Suppressor macrophage (primary cell): ENCODE measurements at regions not wholly inside any gene's neighbourhood (a gene's known extent, or its start where the extent isn't known, plus 50 kb on each side); places are given as distances from the start of the nearest gene placed in this dataset.
A peak's percentile ranks its signal among the peaks of the same experiment; 100 is the strongest.
"Not testable (repeated sequence)": the region's sequence is repeated elsewhere in the genome, so short reads cannot be mapped to it uniquely, and the experiment has no call there.

ENCODE experiments used
- DNase-seq, 4 experiments: peaks; one replicate each; pipeline ENCODE4 v3.0.0-alpha.2; 2020 to 2022

- DNase-seq = no peak
Observed at GRCh38 chr6:141388666-141389065, 744.1 kb upstream of the GJE1 start.

GRCh38 chr6:141370438-141370837 is 762.3 kb upstream of the GJE1 start:
- no peak for DNase-seq

DNA sequence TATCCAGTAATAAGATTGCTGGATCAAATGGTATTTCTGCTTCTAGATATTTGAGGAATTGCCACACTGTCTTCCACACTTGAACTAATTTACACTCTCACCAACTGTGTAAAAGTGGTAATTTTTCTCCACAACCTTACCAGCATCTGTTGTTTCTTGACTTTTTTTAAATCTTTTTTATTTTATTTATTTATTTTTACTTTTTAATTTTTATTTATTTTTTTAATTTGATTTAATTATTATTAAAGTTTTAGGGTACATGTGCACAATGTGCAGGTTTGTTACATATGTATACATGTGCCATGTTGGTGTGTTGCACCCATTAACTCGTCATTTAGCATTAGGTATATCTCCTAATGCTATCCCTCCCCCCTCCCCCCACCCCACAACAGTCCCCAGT is 765.9 kb upstream of the GJE1 start:
- not testable (repeated sequence) for DNase-seq

GRCh38 chr6:141364694-141365093 is 768.0 kb upstream of the GJE1 start:
- DNase-seq = no peak

DNA sequence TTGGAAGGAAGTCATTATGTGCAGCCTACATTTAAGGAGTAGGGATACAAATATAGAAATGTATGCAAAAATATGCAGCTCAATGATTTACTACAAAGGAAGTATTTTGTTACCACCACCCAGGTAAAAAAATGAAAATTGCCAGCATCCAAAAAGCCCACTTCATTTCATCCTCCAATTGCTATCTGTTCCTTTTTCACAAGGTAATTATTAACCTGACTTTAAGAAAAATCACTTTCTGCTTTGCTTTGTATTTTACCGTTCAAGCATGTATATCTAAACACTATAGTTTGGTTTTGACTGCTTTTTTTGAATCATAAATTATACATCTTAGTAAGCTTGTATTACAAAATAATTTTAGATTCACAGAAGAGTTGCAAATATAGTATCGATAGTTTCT is 768.5 kb upstream of the GJE1 start:
- no peak for DNase-seq

DNA sequence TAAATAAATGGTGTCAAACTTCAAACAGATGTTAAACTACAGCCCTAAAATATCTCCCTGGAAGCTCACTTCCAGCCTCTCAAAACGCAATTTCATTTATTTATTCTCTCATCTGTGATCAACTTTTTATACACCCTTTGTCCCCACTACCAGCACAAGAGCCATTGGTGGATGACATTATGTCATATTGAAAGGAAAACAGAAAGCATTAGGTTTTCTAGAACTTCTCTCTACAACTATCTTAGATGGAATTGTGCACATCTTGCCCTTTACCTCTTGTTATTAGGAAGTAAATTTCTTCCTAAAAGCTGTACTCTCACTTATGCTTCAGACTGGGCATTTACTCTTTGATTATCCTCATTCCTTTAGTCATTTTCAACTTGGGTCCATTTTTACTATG is 771.2 kb upstream of the GJE1 start:
- DNase-seq = no peak

- DNase-seq = no peak
Observed at GRCh38 chr6:141359953-141360352, 772.8 kb upstream of the GJE1 start.

DNA sequence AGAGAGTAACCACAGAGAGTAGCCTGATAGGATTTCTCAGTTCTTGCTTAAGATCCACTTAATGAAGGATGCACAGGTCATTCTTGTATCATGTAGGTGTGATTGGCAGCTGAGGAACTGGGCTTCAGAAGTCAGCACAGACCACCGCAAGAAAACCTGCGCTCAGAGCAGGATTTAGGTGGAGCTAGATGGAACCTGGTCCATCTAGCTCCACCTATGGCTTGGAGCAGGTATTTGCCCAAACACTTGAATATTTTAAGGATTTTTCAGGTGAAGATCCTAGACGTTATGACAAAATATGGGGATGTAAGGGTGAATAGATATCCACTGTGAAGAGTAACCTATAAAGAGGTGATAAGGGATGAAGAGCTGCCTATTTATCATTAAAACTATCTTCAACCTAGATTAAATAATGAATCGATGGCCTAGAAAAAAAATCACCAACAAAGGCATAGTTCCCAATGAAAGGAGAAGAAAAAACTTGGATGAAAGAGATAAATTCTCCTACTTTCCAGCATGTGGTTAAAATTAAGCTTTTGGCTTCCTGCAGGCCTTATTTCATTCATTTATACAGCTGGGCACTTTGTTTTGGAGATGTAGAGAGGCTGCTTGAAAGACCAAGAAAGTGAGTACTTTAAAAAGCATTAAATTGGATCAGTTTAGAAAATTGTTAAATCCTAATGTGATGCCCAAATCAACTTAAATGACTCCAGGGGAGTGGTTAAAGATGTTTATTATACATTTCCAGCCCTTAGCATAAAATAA is 778.4 kb upstream of the GJE1 start:
- no peak for DNase-seq

GRCh38 chr6:141351721-141352120 is 781.0 kb upstream of the GJE1 start:
- no peak for DNase-seq

DNA sequence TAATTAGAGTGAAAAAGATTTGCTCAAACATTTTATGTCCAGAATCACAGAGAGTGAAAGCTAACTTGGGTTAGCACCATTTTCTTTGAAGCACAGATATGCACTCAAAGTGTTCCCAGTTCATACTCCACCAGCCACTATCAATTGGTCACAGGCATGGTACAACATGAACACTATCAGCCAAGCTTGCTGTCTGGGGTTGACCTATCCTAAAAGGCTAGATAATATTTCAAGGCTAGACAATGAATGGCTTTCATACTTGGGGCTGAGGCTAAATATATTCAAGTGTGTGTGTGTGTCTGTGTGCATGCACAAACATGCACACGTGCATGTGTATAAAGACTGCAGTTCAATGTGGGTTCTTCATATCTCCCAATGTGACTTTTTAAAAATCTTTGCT is 783.0 kb upstream of the GJE1 start:
- DNase-seq = no peak

DNA sequence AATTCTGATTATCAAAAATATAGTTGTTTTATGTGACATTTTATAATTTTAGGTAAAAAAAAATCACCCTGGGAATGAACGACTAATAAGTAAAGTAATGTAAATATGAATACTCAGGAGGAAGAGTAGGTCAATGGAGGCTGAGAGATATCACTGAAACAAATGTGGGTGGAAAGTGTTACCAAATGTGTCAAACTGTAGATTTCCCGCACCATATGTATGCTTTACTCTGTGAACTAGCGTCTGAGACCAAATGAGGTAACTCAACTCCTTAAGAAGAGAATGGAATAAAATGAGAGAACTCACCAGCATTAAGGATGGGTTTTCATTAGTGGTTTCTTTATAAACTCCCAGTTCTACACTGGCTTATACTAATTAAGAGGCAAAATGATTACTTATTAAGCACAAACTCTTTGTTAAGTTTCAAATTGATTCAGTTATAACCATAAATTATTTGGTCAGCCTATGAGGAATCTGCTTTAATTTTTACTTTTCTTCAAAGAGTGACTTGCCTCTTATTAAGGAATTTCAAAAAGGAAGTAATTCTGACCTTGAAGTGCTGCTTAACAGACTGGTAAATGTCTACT is 784.7 kb upstream of the GJE1 start:
- no peak for DNase-seq

DNA sequence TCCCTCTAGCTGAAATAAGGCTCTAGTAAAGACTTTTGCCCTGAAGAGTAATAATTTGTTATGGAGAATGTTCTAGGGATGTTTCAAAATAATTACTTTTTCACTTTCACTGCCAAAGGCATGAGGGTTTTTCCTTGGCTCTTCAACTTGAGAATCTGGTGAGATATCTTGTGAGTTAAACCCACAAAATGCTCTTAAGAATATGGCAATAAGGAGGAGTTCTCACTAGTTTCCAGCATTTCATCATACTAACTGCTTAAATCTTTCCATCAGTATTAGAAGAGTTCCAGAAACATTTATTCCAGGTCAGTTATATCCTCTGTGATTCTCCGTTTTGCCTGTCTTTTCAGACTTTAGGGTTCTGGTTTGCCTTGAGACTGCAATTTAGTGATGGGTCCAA is 785.6 kb upstream of the GJE1 start:
- DNase-seq = no peak

DNA sequence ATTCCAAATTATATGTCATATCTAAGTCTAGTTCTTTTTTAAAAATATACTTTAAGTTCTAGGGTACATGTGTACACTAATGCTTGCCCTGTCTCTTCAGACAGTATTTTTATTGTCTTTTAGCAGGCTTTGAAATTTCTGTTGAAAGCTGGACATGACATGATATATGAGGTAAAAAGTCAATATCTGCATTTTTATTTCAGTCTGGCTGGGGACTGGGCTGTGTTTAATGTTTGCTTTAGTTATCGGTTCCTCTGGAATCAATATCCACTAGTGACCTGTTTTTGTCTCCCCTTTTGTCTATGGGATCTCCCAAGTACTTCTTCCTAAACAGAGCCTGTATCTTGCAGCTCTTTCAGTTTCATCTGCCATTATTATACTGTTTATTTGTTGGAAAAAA is 786.2 kb upstream of the GJE1 start:
- DNase-seq = no peak

DNA sequence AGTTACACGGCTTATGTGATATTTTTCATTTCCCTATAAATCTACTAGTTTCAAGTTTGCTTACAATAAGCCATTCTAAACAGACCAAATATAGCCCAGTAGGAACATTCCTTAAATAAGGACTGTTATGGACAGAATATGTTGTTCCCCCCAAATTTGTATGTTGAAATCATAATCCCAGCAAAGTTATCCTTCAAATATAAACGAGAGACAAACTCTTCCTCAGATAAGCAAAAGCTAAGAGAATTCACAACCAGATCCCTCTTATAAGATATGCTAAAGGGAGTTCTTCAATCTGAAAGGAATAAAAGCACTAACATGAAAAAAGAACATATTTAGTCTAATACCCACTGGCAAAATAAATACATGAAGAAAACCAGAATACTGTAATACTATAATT is 795.5 kb upstream of the GJE1 start:
- no peak for DNase-seq

DNA sequence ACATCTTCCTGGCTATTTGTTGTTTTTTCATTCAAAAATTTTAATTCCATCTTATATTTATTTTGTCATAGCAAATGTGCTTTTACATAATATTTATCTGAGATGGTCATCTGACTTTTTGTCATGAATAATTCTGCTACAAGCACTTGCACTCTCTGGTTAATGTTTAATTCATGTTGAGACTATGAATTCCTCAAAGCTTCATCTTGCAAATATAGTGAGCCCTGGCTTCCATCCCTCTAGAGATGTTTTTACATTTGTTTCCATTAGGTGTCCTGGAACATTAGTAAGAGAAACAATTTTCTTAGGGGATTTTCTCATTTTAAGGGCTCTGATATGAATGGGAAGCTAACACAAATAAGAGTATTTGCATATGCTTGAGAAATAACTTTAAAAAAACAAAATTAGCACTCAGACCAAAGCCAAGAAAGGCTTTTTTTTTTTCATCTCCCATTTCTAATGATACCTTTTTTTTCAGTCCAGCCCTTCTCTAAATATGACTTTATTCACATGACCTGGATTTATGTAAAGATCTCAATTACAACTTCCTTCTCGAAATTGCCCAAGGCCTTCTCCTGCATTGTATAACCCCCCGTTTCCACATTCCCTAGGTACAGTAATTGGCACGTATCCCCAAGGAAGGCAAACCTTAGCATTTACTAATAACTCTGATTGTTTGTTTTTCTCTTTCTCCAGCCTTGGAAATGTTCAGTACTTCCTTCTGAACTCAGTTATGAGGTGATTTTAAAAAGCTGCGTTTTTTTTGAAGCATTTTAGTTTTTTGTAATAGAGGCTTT is 797.0 kb upstream of the GJE1 start:
- DNase-seq = no peak

GRCh38 chr6:141326925-141327324 is 805.8 kb upstream of the GJE1 start:
- DNase-seq = no peak

DNA sequence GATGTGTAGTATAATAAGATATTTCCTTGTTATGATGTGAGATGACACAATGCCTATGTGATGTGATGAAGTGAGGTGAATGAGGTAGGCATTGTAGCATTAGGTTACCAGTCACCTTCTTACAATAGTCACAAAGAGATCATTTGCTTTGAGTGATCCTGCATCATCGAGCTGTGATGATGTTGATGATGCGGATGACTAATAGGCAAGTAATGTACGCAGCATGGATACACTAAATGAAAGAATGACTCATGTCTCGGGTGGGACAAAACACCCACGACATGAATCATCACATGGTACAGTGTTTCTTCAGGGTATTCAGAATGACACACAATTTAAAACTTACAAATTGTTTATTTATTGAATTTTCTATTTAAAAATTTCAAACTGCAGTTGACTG is 806.3 kb upstream of the GJE1 start:
- DNase-seq = peak; percentile 3 to 52 (median 13)

GRCh38 chr6:141321493-141322347 is 811.0 kb upstream of the GJE1 start:
- no peak for DNase-seq

DNA sequence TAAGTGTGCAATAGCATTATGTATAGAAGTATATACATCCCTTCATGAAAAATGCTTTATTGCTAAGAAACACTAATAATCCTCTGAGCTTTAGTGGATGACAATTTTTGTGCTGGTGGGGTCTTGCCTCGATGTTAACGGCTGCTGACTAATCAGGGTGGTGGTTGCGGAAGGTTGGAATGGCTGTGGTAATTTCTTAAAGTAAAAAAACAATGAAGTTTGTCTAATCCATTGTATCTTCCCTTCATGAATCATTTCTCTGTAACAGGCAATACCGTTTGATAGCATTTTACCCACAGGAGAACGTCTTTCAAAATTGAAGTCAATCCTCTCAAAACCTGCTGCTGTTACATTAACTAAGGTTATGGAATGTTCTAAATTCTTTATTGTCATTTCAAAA is 816.5 kb upstream of the GJE1 start:
- no peak for DNase-seq

GRCh38 chr6:141313986-141314385 is 818.7 kb upstream of the GJE1 start:
- no peak for DNase-seq

- DNase-seq = no peak
Observed at GRCh38 chr6:141309295-141309694, 823.4 kb upstream of the GJE1 start.

GRCh38 chr6:141307309-141307998 is 825.3 kb upstream of the GJE1 start:
- peak in 1 of 4 experiments; percentile 1 for DNase-seq
